Left lung (tissue), 4 donors: ENCODE measurements at regions not wholly inside any gene's neighbourhood (a gene's known extent, or its start where the extent isn't known, plus 50 kb on each side); places are given as distances from the start of the nearest gene placed in this dataset.

Experiments
- ATAC-seq: fragments of 200-7000 bp; cut with Tn5 transposase; one replicate; pipeline ENCODE4 v1.9.1; 2020; ENCODE audit warnings: moderate library complexity
- DNase-seq, 4 donors: peaks; one replicate each; pipeline ENCODE4 v3.0.0-alpha.2; 2013 to 2020
- H3K27ac ChIP-seq, 2 donors: fragments of 200-600 bp; sonication (generic) in 1 of 2; one replicate each; pipeline versions ENCODE4 v1.5.0 to v1.8.0; 2020 to 2021
- H3K27me3 ChIP-seq, 2 donors: fragments of 200-600 bp; sonication (generic) in 1 of 2; one replicate each; pipeline versions ENCODE4 v1.5.0 to v1.8.0; 2020 to 2021
- H3K36me3 ChIP-seq, 2 donors: fragments of 200-600 bp; sonication (generic) in 1 of 2; one replicate each; pipeline versions ENCODE4 v1.5.0 to v1.8.0; 2020 to 2021
- H3K4me1 ChIP-seq, 2 donors: fragments of 200-600 bp; one replicate each; pipeline ENCODE4 v1.8.0; 2021
- H3K4me3 ChIP-seq, 2 donors: fragments of 200-600 bp; sonication (generic) in 1 of 2; one replicate each; pipeline versions ENCODE4 v1.5.0 to v1.8.0; 2020 to 2021; ENCODE audit warnings: mild to moderate bottlenecking in 1 of 2
- H3K9me3 ChIP-seq, 2 donors: fragments of 200-600 bp; sonication (generic) in 1 of 2; one replicate each; pipeline versions ENCODE4 v1.5.0 to v1.8.0; 2020 to 2021
- intact Hi-C, 2 donors: fragments of 100-400 bp; cut with DNase I; formaldehyde crosslinking; loops; one replicate each; pipeline versions ENCODE4 v1.11.2 to v1.14.2; 2022
- TF ChIP-seq, protein P1 (sequence below), 2 donors: fragments of 200-600 bp; sonication (generic) in 1 of 2; IDR thresholded peaks; one replicate each; pipeline versions ENCODE4 v1.5.0 to v1.8.0; 2021; ENCODE audit warnings: antibody characterized with exemption in 2 of 2
- donor health status: DM: no; HTN: yes; CAD: no.
- donor health status: DM: no; HTN: no; CAD: no.

DNA sequence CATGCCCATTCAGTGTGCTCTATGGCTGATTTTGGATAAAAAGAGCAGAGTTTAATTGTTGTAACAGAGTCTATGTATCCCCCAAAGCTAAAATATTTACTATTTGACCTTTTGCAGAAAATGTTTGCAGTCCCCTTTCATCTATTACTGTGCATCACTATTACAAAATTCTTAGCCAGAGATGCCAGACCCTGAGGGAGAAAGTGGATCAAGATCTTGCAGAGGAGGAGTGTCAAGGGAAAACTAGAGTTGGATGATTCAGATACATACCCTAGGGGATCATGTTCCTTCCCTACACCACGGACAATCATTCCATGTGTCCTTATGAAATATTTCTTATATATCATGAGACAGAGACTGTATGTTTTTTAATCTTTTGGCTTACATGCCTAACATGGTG is 68.6 kb upstream of the TPRG1 start:
- H3K36me3 ChIP-seq = no peaks in the 10 kb centered on the region
- no peaks in the 10 kb centered on the region for H3K27me3 ChIP-seq
- H3K4me1 ChIP-seq = no peaks in the 10 kb centered on the region
- DNase-seq (no peak), ATAC-seq (no peak)
- no peak overlapping the region for H3K27ac ChIP-seq
- H3K4me3 ChIP-seq = no peak overlapping the region
- TF ChIP-seq, protein P1, sequence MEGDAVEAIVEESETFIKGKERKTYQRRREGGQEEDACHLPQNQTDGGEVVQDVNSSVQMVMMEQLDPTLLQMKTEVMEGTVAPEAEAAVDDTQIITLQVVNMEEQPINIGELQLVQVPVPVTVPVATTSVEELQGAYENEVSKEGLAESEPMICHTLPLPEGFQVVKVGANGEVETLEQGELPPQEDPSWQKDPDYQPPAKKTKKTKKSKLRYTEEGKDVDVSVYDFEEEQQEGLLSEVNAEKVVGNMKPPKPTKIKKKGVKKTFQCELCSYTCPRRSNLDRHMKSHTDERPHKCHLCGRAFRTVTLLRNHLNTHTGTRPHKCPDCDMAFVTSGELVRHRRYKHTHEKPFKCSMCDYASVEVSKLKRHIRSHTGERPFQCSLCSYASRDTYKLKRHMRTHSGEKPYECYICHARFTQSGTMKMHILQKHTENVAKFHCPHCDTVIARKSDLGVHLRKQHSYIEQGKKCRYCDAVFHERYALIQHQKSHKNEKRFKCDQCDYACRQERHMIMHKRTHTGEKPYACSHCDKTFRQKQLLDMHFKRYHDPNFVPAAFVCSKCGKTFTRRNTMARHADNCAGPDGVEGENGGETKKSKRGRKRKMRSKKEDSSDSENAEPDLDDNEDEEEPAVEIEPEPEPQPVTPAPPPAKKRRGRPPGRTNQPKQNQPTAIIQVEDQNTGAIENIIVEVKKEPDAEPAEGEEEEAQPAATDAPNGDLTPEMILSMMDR (IDR thresholded peaks at IDR 0.05) = no peak
- H3K9me3 ChIP-seq = no peaks in the 10 kb centered on the region
- intact Hi-C loops = no loop called here

DNA sequence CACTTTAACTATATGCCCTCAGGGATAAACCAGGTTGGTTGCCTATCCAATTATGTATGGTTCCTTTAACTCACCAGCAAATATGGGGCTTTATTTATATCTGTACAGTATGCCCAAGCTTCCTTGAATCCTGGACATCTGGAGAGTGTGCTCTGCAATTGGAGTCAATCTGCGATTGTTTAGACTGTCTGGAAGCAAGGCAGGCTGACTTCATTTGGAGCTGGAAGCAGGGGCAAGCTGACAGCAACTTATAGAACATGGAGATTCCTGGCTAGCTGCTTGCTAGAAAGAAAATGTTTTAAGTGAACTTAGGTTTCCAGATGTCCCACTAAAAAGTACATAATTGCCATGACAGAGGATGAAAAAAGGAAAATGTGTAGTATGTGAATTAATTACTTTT is 63.7 kb upstream of the TPRG1 start:
- Histone ChIP-seq H3K4me3 (no peak overlapping the region), H3K4me1 (no peaks in the 10 kb centered on the region), H3K27ac (no peak overlapping the region), H3K9me3 (peaks cover 0 to 3% of the 10 kb centered on the region in 2 donors), H3K27me3 (no peaks in the 10 kb centered on the region), H3K36me3 (no peaks in the 10 kb centered on the region)
- ATAC-seq (no peak), DNase-seq (peak in 1 of 4 donors; percentile 34)
- intact Hi-C loops = no loop called here
- TF ChIP-seq, protein P1 (IDR thresholded peaks at IDR 0.05) = no peak

DNA sequence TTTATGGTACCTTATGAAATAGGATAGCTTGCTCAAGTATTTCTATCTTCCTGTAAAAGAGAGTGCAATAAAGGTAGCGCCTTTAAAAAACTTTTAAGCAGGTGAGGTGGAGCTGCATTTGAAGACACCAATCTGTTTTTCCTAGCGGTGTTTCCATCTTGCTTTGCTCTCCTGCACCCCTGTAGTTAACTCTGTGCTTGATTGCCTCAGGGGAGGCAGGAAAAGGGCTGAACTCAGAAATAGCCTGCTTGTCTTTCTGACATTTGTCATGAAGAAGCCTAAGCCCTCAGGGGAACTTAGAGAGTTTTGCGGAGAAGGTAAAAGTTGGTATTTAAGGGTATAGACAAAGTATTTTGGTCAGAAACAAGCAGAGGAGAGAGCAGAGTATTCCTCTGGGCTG is 63.0 kb upstream of the TPRG1 start:
- Histone ChIP-seq H3K27ac (no peak overlapping the region), H3K27me3 (no peaks in the 10 kb centered on the region), H3K4me3 (no peak overlapping the region), H3K36me3 (no peaks in the 10 kb centered on the region), H3K9me3 (peaks cover 0 to 3% of the 10 kb centered on the region in 2 donors), H3K4me1 (no peaks in the 10 kb centered on the region)
- ATAC-seq (no peak), DNase-seq (no peak)
- TF ChIP-seq, protein P1 (IDR thresholded peaks at IDR 0.05) = no peak
- intact Hi-C loops = no loop called here

DNA sequence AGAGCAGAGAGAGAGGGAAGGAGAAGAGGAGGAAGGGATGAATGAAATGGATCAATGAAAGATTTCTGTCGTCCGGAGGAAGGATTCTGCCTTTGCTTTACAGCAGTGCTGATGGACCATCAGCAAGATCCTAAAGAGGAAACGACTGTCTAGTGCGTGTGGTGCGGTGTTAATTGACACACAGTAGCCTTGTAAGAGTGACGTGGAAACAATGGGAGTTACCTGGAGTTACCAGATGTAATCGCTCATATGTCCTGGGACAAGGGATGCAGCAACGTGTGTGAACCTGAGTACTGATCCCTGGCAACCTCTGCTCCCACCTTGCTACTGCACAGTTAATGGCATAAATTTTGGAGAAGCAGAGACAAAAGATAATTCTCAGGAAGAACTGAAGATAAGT is 62.6 kb upstream of the TPRG1 start:
- Histone ChIP-seq H3K4me1 (no peaks in the 10 kb centered on the region), H3K36me3 (no peaks in the 10 kb centered on the region), H3K27me3 (no peaks in the 10 kb centered on the region), H3K27ac (no peak overlapping the region), H3K9me3 (peaks cover 0 to 3% of the 10 kb centered on the region in 2 donors), H3K4me3 (no peak overlapping the region)
- TF ChIP-seq, protein P1 (IDR thresholded peaks at IDR 0.05) = no peak
- intact Hi-C loops = no loop called here
- DNase-seq (no peak), ATAC-seq (no peak)

DNA sequence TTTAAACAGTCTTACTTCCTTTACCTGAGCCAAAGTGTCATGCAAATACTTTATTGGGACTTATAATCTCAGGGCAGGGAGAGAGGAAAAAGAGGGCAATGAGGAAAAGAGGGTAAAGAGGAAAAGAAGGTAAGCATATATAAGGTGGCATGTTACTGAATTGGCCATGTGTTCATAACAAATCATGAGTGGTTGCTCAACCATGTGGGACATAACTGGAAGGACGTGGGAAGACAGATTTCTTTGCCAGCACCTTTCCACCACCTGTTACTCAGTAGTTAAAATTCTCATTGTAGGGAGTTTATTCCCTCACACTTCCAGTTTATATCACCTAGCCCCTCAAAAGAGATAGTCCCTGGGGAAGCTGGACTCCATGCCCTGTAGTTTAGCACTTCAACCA is 54.7 kb upstream of the TPRG1 start:
- no peak overlapping the region for H3K4me3 ChIP-seq
- no peaks in the 10 kb centered on the region for H3K27me3 ChIP-seq
- no peak for DNase-seq
- TF ChIP-seq, protein P1 (IDR thresholded peaks at IDR 0.05) = no peak
- no peak for ATAC-seq
- H3K9me3 ChIP-seq = peaks cover 0 to 17% of the 10 kb centered on the region in 2 donors
- no peak overlapping the region for H3K27ac ChIP-seq
- peaks cover 0 to 10% of the 10 kb centered on the region in 2 donors for H3K4me1 ChIP-seq
- intact Hi-C loops = no loop called here
- no peaks in the 10 kb centered on the region for H3K36me3 ChIP-seq
